Colonic mucosa (tissue), 4 donors: ENCODE measurements at regions not wholly inside any gene's neighbourhood (a gene's known extent, or its start where the extent isn't known, plus 50 kb on each side); places are given as distances from the start of the nearest gene placed in this dataset.

Experiments used
- DNase-seq: peaks from one replicate; pipeline ENCODE4 v3.0.0-alpha.2; 2020
- H3K27ac ChIP-seq: fragments of 200-600 bp; one replicate; pipeline ENCODE4 v1.8.0; 2021
- H3K27me3 ChIP-seq: fragments of 200-600 bp; one replicate; pipeline ENCODE4 v1.8.0; 2021
- H3K36me3 ChIP-seq: fragments of 200-600 bp; one replicate; pipeline ENCODE4 v1.8.0; 2021
- H3K4me1 ChIP-seq: fragments of 200-600 bp; one replicate; pipeline ENCODE4 v1.8.0; 2021; ENCODE audit warnings: mild to moderate bottlenecking
- H3K4me3 ChIP-seq: fragments of 200-600 bp; one replicate; pipeline ENCODE4 v1.8.0; 2021
- H3K9ac ChIP-seq, 2 donors: one replicate each; pipeline ENCODE4 v1.7.0; 2013; ENCODE audit warnings: control low read depth in 2 of 2, low read depth in 2 of 2, low read length in 2 of 2
- H3K9me3 ChIP-seq: fragments of 200-600 bp; one replicate; pipeline ENCODE4 v1.8.0; 2021
- CTCF ChIP-seq: fragments of 200-600 bp; IDR thresholded peaks from one replicate; pipeline ENCODE4 v1.8.0; 2022; ENCODE audit warnings: antibody characterized with exemption, mild to moderate bottlenecking
- intact Hi-C: fragments of 100-400 bp; cut with DNase I; formaldehyde crosslinking; loops from one replicate; pipeline ENCODE4 v1.14.1; 2022
- donor health status: healthy.
- donor health status: DM: no; HTN: no; CAD: no.
- donor health status: DM: no; HTN: no; CAD: no.

GRCh38 chr5:105350486-105351140 is 1788.0 kb upstream of the NUDT12 start:
- H3K27me3 ChIP-seq = no peaks in the 10 kb centered on the region
- H3K27ac ChIP-seq = no peak overlapping the region
- no peaks in the 10 kb centered on the region for H3K9me3 ChIP-seq
- no peak for DNase-seq
- no peaks in the 10 kb centered on the region for H3K4me1 ChIP-seq
- no peak overlapping the region for H3K4me3 ChIP-seq
- TF ChIP-seq CTCF = no peak
- intact Hi-C loops = no loop called here
- no peak overlapping the region for H3K9ac ChIP-seq
- no peaks in the 10 kb centered on the region for H3K36me3 ChIP-seq

GRCh38 chr5:105331558-105331957 is 1769.0 kb upstream of the NUDT12 start:
- Histone ChIP-seq H3K9ac (no peak overlapping the region), H3K27me3 (no peaks in the 10 kb centered on the region), H3K36me3 (no peaks in the 10 kb centered on the region), H3K27ac (no peak overlapping the region), H3K4me3 (no peak overlapping the region), H3K9me3 (no peaks in the 10 kb centered on the region), H3K4me1 (no peaks in the 10 kb centered on the region)
- intact Hi-C loops = no loop called here
- no peak for TF ChIP-seq CTCF
- DNase-seq = no peak

GRCh38 chr5:105330185-105330584 is 1767.6 kb upstream of the NUDT12 start:
- no peak for DNase-seq
- no peak for TF ChIP-seq CTCF
- intact Hi-C loops = no loop called here
- H3K4me1 ChIP-seq = no peaks in the 10 kb centered on the region
- no peak overlapping the region for H3K4me3 ChIP-seq
- H3K27ac ChIP-seq = no peak overlapping the region
- H3K27me3 ChIP-seq = no peaks in the 10 kb centered on the region
- H3K36me3 ChIP-seq = no peaks in the 10 kb centered on the region
- no peaks in the 10 kb centered on the region for H3K9me3 ChIP-seq
- no peak overlapping the region for H3K9ac ChIP-seq

- intact Hi-C loops = no loop called here
- Histone ChIP-seq H3K27me3 (no peaks in the 10 kb centered on the region), H3K9me3 (no peaks in the 10 kb centered on the region), H3K27ac (no peak overlapping the region), H3K4me1 (no peaks in the 10 kb centered on the region), H3K4me3 (no peak overlapping the region), H3K9ac (no peak overlapping the region), H3K36me3 (no peaks in the 10 kb centered on the region)
- no peak for TF ChIP-seq CTCF
- no peak for DNase-seq
Measured at GRCh38 chr5:105304859-105305258, 1742.3 kb upstream of the NUDT12 start.

- no peak for DNase-seq
- H3K4me1 ChIP-seq = no peaks in the 10 kb centered on the region
- H3K27ac ChIP-seq = no peak overlapping the region
- intact Hi-C loops = no loop called here
- no peaks in the 10 kb centered on the region for H3K27me3 ChIP-seq
- H3K9ac ChIP-seq = no peak overlapping the region
- H3K36me3 ChIP-seq = no peaks in the 10 kb centered on the region
- H3K9me3 ChIP-seq = no peaks in the 10 kb centered on the region
- TF ChIP-seq CTCF = no peak
- no peak overlapping the region for H3K4me3 ChIP-seq
Measured at GRCh38 chr5:105288946-105289345, 1726.4 kb upstream of the NUDT12 start.
